SH-SY5Y (cell line): ENCODE measurements at regions not wholly inside any gene's neighbourhood (a gene's known extent, or its start where the extent isn't known, plus 50 kb on each side); places are given as distances from the start of the nearest gene placed in this dataset.

Source experiments
- GATA2 ChIP-seq: IDR thresholded peaks from 2 replicates; pipeline ENCODE4 v1.6.1; 2011; ENCODE audit warnings: mild to moderate bottlenecking, low read depth, low read length
- GATA3 ChIP-seq: IDR thresholded peaks from 2 replicates; pipeline ENCODE4 v1.6.1; 2011; ENCODE audit warnings: low read depth, mild to moderate bottlenecking, low read length, moderate library complexity

DNA sequence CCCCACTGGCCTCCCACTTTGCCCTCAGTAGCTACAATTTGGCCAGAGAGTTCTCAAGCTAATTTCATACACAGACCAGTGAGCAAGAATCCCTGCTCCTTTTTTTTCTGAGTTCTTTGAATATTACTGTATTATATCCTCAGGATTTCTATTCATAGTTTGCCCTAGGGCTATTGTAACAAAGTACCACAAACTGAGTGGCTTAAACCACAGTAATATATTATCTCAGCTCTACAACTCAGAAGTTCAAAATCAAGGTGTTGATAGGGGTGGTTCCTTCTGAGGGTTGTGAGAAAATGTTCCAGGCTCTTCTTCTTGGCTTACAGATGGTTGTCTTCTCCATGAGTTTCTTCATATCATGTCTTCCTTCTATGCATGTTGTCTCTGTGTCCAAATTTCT is 289.4 kb upstream of the ESRRG start:
- TF ChIP-seq GATA2 (no peak), GATA3 (no peak)
